Gastroesophageal sphincter (tissue), 3 donors: ENCODE measurements at regions not wholly inside any gene's neighbourhood (a gene's known extent, or its start where the extent isn't known, plus 50 kb on each side); places are given as distances from the start of the nearest gene placed in this dataset.

Experiments
- EP300 ChIP-seq: sonication (generic); formaldehyde crosslinking; IDR thresholded peaks from one replicate; pipeline ENCODE4 v1.6.1; 2017; ENCODE audit warnings: antibody characterized with exemption, mild to moderate bottlenecking
- POLR2A ChIP-seq, 2 donors: fragments of 450-650 bp; IDR thresholded peaks; one replicate each; pipeline ENCODE4 v1.6.1; 2017; ENCODE audit warnings: antibody characterized with exemption in 2 of 2, mild to moderate bottlenecking in 2 of 2, moderate library complexity in 1 of 2
- POLR2AphosphoS5 ChIP-seq: sonication (generic); formaldehyde crosslinking; IDR thresholded peaks from one replicate; pipeline ENCODE4 v1.6.1; 2017; ENCODE audit warnings: antibody characterized with exemption
- TF ChIP-seq, protein P1 (sequence below), 4 experiments: fragments of 200-600 bp in 2 of 4; fragments of 450-650 bp in 2 of 4; sonication (generic) in 1 of 4; IDR thresholded peaks; one replicate each; pipeline ENCODE4 v1.5.1; 2017 to 2019; ENCODE audit warnings: antibody characterized with exemption in 4 of 4, mild to moderate bottlenecking in 2 of 4, moderate library complexity in 2 of 4

DNA sequence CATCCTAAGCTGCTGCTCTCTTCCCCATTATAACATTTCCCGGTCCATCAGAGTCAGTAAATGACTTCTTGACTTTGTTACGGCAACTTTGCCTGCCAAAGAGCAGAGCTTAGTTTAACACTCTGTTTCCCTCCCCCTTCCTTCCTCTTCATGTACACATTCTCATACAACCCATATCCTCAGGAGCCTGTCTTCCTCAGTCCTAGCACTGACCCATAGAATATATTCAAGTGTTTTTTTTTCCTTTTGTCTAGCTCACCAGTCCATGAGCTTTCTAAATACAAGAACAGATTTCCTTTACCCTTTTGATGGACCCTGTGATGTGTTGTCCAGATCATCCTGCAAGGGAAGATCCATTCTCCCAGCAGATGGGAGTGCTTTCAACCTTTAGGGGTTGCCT lies 97.0 kb upstream of the MON1B start:
- no peak for TF ChIP-seq POLR2A (IDR thresholded peaks at IDR 0.05)
- TF ChIP-seq, protein P1, sequence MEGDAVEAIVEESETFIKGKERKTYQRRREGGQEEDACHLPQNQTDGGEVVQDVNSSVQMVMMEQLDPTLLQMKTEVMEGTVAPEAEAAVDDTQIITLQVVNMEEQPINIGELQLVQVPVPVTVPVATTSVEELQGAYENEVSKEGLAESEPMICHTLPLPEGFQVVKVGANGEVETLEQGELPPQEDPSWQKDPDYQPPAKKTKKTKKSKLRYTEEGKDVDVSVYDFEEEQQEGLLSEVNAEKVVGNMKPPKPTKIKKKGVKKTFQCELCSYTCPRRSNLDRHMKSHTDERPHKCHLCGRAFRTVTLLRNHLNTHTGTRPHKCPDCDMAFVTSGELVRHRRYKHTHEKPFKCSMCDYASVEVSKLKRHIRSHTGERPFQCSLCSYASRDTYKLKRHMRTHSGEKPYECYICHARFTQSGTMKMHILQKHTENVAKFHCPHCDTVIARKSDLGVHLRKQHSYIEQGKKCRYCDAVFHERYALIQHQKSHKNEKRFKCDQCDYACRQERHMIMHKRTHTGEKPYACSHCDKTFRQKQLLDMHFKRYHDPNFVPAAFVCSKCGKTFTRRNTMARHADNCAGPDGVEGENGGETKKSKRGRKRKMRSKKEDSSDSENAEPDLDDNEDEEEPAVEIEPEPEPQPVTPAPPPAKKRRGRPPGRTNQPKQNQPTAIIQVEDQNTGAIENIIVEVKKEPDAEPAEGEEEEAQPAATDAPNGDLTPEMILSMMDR (IDR thresholded peaks at IDR 0.05) = no peak
- TF ChIP-seq POLR2AphosphoS5 = no peak
- no peak for TF ChIP-seq EP300
